HG03108 (cell line): ENCODE measurements at regions not wholly inside any gene's neighbourhood (a gene's known extent, or its start where the extent isn't known, plus 50 kb on each side); places are given as distances from the start of the nearest gene placed in this dataset.

Source experiments
- ATAC-seq: cut with Tn5 transposase; IDR thresholded peaks from one replicate; pipeline ENCODE4 v1.9.1; 2021; ENCODE audit warnings: moderate library complexity; ENCODE audit not compliant: unreplicated experiment

- no peak for ATAC-seq
Measured at GRCh38 chr9:89554307-89555035, 50.3 kb upstream of the GADD45G start.

GRCh38 chr9:89553451-89554010 lies 51.3 kb upstream of the GADD45G start:
- no peak for ATAC-seq

GRCh38 chr9:89550346-89550927 lies 52.5 kb upstream of the SEMA4D start:
- ATAC-seq: no peak

GRCh38 chr9:89549031-89549644 lies 51.2 kb upstream of the SEMA4D start:
- ATAC-seq: peak; percentile 81

GRCh38 chr9:89548071-89548638 lies 50.2 kb upstream of the SEMA4D start:
- no peak for ATAC-seq
